ENCODE measurements at regions not wholly inside any gene's neighbourhood (a gene's known extent, or its start where the extent isn't known, plus 50 kb on each side); places are given as distances from the start of the nearest gene placed in this dataset.

DNA sequence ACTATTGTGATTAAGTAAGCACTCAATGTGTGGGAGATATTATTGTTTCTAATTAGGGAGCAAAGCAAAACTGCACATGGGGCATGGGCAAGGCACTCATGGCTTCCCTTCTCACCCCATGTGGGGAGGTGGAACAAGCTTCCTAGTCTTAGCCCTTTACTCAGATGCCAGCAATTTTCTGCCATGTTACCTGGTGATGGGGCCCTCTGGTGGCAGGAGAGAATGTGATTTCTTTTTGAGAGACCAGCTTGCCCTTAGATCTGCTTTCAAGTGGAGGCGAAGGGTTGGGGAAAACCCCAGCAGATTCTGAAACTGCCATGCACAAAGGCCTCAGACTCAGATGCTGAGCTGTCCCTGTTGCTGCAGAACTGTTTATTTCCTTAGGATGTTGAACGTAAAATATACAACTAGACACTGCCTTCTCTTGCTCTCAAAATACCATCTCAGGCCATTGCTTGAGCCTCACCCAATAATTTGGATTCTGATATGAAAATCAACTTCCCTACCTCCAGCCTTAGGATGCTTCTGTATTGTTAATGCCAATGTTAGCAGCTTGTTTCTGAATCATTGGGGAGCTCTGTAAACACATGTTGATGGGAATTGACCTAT is 130.2 kb upstream of the TPRG1 start:
- DNase-seq (ENCODE audit: low read depth in 3 of 3, low spot score in 1 of 3): peak; percentile 38 to 49 (median 49)

- no peak for DNase-seq (ENCODE audit: low read depth in 3 of 3, low spot score in 1 of 3)
These were observed 128.9 kb upstream of the TPRG1 start for GRCh38 chr3:189042832-189043231.

- DNase-seq (ENCODE audit: low read depth in 3 of 3, low spot score in 1 of 3): no peak
These were observed 122.1 kb upstream of the TPRG1 start for GRCh38 chr3:189049458-189050236.

GRCh38 chr3:189053322-189053721 is 118.4 kb upstream of the TPRG1 start:
- no peak for DNase-seq (ENCODE audit: low read depth in 3 of 3, low spot score in 1 of 3)

GRCh38 chr3:189056646-189057335 is 115.0 kb upstream of the TPRG1 start:
- DNase-seq (ENCODE audit: low read depth in 3 of 3, low spot score in 1 of 3): no peak

DNA sequence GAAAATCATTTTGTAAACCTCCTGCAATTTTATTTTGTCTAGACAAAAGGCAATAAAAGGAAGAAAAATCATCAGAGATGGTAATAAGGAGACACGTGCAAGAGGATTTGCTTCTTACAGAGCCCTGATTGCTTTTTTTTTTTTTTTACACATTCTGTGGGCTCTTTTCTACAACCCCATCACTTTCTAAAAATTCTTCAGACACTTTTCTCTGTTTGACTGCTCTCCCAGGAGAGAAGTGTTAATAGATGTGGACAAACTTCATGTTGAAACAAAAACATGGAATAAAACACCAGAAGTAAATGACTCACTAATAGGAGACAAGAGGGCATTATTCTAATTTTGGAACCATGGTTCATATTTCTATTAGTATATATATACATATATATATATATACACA is 114.4 kb upstream of the TPRG1 start:
- DNase-seq (ENCODE audit: low read depth in 3 of 3, low spot score in 1 of 3): no peak

DNA sequence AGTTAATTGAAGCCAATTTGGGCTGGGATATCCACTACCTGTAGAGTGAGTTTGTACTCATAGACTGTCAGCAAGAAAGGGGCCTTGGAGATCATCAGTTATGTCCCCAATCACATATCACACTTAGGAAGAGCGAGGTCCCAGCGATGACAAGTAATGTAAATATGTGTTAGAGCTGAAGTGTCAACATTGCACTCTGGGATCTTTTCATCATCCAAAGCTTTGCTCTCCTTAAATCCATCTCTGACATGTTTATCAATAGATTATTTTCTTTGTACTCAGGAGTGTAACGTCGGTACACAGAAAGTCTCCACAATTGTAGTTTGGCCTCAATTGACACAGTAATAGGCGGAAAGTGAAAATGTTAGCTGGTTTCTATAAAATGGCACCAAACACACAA is 113.7 kb upstream of the TPRG1 start:
- no peak for DNase-seq (ENCODE audit: low read depth in 3 of 3, low spot score in 1 of 3)

DNA sequence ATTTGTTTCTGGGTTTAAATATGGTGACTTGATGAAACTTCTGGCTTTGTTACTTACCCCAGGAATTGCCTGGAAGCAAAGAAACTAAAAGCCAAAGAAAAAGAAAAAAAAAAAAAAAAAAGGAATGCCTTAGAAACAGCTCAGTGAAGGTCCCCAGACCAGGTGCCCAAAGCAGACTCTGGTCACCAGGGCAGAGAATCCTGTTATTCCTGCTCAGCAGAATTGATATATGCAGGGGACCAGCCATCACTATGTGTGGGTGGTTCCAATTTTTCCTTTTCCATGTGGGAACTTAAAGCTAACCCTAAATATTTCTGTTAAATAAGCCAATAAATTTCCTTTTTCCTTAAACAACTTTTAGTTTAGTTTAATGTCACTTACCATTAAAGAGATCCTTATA is 100.8 kb upstream of the TPRG1 start:
- no peak for DNase-seq (ENCODE audit: low read depth in 3 of 3, low spot score in 1 of 3)

GRCh38 chr3:189071446-189071845 is 100.3 kb upstream of the TPRG1 start:
- DNase-seq (ENCODE audit: low read depth in 3 of 3, low spot score in 1 of 3): no peak

- DNase-seq (ENCODE audit: low read depth in 3 of 3, low spot score in 1 of 3): no peak
These were observed 95.3 kb upstream of the TPRG1 start for GRCh38 chr3:189076449-189076848.

- DNase-seq (ENCODE audit: low read depth in 3 of 3, low spot score in 1 of 3): no peak
These were observed 91.0 kb upstream of the TPRG1 start for GRCh38 chr3:189080745-189081144.

DNA sequence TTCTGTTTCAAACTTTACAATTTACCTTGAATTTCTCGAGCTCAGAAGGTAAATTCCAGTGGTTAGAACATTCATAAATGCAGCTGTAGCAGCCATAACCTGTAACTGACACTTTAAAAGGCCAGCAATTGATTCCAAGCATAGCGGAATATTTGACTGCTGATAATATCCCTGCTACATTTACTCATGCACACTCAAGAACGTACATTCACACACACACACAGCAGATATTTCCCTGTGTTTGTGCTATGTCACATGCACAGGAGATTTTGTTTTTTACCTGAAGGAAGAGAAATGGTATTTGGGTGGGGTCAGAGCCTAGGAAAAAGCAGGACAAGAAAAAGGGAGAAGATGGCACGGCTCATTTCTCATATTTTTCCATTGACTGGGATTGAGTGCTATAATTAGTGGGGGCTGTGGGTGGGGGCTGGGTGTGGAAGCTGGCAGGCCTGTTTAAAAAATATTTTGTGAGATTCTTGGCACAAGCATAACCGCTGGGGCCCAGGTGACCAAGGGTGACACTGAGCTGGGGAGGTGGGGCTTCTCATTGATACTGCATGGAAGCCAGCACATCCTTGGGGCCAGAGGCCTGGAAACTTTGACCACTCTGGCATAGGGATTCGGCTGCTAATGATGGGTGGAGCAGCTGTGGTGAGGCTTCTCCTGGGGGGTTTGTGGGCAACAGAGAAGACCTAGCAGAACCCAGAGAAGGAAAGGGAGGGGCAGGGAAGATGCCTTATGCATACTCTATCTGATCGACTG is 88.9 kb upstream of the TPRG1 start:
- no peak for DNase-seq (ENCODE audit: low read depth in 3 of 3, low spot score in 1 of 3)

GRCh38 chr3:189084620-189085019 is 87.2 kb upstream of the TPRG1 start:
- DNase-seq (ENCODE audit: low read depth in 3 of 3, low spot score in 1 of 3): no peak

DNA sequence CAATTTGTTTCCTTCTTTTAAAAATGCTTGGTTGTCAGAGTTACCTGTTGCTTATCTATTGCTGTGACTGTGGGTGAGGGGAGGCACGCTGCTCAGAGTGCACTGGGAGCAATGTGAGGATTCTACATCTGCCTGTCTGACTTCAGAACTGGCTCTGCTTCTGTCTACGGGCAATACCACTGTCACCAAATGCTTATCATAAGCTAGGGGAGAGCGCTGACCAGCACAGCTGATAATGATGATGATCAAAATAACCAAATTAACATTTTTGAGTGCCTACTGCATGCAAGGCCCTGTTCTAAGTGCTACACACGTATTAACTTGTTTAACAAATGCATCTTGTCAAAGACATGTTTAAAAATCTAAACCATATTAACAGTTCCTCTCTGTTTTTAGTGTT is 79.2 kb upstream of the TPRG1 start:
- DNase-seq (ENCODE audit: low read depth in 3 of 3, low spot score in 1 of 3): no peak

GRCh38 chr3:189094539-189094938 is 77.2 kb upstream of the TPRG1 start:
- no peak for DNase-seq (ENCODE audit: low read depth in 3 of 3, low spot score in 1 of 3)

GRCh38 chr3:189096092-189096491 is 75.7 kb upstream of the TPRG1 start:
- no peak for DNase-seq (ENCODE audit: low read depth in 3 of 3, low spot score in 1 of 3)

- DNase-seq (ENCODE audit: low read depth in 3 of 3, low spot score in 1 of 3): no peak
These were observed 72.7 kb upstream of the TPRG1 start for GRCh38 chr3:189099031-189099471.

- DNase-seq (ENCODE audit: low read depth in 3 of 3, low spot score in 1 of 3): no peak
These were observed 72.1 kb upstream of the TPRG1 start for GRCh38 chr3:189099505-189100290.

DNA sequence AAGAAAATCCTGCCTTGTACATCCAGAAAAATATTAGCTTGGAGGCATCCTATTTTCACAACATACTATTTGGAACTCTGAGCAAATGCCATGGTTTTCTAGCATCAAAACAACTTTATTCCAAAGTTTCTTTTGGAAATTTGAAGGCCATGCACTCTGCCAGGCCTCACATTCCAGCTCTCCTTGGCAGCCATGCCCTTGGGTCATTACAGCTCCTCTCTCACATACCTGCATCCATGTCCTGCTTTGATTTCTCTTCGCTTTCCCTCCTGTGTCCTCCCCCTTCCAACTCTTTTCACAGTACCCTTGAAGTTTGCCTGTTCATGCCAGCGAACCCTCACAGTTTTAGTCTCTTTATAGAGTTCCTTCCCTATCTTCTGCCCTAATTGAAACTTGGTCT is 70.9 kb upstream of the TPRG1 start:
- DNase-seq (ENCODE audit: low read depth in 3 of 3, low spot score in 1 of 3): no peak

GRCh38 chr3:189101594-189101993 is 70.2 kb upstream of the TPRG1 start:
- DNase-seq (ENCODE audit: low read depth in 3 of 3, low spot score in 1 of 3): no peak

DNA sequence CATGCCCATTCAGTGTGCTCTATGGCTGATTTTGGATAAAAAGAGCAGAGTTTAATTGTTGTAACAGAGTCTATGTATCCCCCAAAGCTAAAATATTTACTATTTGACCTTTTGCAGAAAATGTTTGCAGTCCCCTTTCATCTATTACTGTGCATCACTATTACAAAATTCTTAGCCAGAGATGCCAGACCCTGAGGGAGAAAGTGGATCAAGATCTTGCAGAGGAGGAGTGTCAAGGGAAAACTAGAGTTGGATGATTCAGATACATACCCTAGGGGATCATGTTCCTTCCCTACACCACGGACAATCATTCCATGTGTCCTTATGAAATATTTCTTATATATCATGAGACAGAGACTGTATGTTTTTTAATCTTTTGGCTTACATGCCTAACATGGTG is 68.6 kb upstream of the TPRG1 start:
- no peak for DNase-seq (ENCODE audit: low read depth in 3 of 3, low spot score in 1 of 3)

Measured in stimulated activated CD4-positive, alpha-beta T cell treated with anti-CD3 and anti-CD28 coated beads, TNF-alpha, amount 100 ng/mL, for 1 hour (primary cell).